ENCODE measurements at regions not wholly inside any gene's neighbourhood (a gene's known extent, or its start where the extent isn't known, plus 50 kb on each side); places are given as distances from the start of the nearest gene placed in this dataset.

GRCh38 chrX:148290931-148291330 is 209.5 kb upstream of the AFF2 start:
- TF ChIP-seq CTCF (IDR thresholded peaks at IDR 0.05; ENCODE audit: low read depth, low read length) (no peak), POLR2A (IDR thresholded peaks at IDR 0.05; ENCODE audit: extremely low read depth, insufficient read length) (no peak), MYC (IDR thresholded peaks at IDR 0.05; ENCODE audit: low read depth, low read length) (no peak)

Data from NB4 (cell line).